Erythroblast (primary cell): ENCODE measurements at regions not wholly inside any gene's neighbourhood (a gene's known extent, or its start where the extent isn't known, plus 50 kb on each side); places are given as distances from the start of the nearest gene placed in this dataset.

Experiments
- GATA1 ChIP-seq: IDR thresholded peaks from 2 replicates; pipeline ENCODE4 v1.6.1; 2011; ENCODE audit warnings: low read depth, mild to moderate bottlenecking, control low read depth, low read length, moderate library complexity
- POLR2A ChIP-seq: IDR thresholded peaks from 2 replicates; pipeline ENCODE4 v1.6.1; 2011; ENCODE audit warnings: mild to moderate bottlenecking, low read length

DNA sequence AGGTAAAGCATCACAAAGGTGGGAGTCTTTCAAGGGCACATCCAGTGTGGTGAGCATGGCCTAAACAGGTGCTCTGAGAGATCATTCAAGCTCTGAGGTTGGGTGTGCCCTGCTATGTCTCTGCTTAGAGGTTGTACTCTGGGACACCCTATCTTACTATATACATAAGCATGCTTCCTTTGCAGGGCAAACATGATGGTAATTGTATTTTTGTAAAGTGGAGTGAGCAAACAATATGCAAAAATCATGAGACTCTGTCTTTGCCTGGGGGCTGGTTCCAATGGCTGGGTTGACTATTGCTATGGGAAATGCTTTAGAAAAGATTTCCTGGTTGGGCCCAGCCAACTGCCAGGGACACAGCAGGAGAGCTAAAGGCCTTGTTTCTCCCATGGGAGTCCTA, 315.1 kb upstream of the TLE3 start:
- TF ChIP-seq POLR2A: no peak
- no peak for TF ChIP-seq GATA1
